ENCODE measurements at regions not wholly inside any gene's neighbourhood (a gene's known extent, or its start where the extent isn't known, plus 50 kb on each side); places are given as distances from the start of the nearest gene placed in this dataset.

DNA sequence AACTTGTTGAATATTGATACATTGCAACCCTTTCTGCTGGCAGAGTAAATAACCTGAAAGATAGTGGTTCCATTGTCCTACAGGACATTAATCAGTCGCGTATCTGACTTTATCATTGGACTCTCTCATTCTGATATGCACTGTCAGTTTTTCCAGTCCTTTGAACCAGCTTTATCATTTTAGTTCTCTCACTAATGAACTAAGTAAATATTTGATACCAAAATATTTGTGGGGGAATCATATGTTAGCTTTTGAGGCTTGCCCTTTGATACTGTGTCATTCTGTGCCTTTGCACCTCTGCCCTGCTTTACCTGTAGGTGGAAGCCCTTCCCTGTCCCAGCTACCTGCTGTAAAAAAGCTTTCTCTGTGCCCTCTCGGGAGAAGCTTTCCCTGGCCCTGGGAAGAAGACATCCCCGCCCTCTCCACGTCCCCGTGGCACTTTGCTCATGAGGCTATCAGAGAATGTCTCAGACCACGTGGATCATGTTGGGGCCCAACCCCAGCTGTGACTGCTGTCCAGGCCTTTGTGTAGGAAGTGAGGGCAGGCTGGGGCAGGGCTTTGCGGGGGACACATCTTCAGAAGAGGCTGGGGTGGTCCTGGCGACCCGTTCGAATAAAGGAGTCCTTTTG is 117.8 kb upstream of the NXT1 start:
- no peak overlapping the region for H3K4me3 Mint-ChIP-seq
- ATAC-seq: no peak
- H3K4me1 Mint-ChIP-seq: no peaks in the 10 kb centered on the region
- H3K27ac Mint-ChIP-seq: no peak overlapping the region
- no peaks in the 10 kb centered on the region for H3K36me3 Mint-ChIP-seq
- peaks cover 11% of the 10 kb centered on the region for H3K9me3 Mint-ChIP-seq
- DNase-seq (ENCODE audit: low spot score in 2 of 2): peak in 1 of 2 donors; percentile 17

DNA sequence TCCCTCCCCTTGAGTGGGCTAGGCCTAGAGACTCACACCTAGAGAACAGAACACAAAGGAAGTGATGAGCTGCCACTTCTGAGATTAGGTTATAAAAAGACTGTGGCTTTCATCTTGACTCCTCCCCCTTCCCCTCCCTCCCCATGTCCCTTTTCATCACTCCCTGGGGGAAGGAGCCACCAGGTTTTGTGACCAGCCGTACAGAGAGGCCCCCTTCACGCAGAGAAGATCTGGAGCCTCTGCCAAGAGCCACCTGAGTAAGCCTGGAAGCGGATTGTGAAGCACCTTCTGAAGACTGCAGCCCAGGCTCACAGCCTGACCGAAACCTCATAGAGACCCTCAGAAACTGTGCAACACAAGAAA is 118.4 kb upstream of the NXT1 start:
- Mint-ChIP-seq H3K4me1 (no peaks in the 10 kb centered on the region), H3K4me3 (no peak overlapping the region), H3K9me3 (peaks cover 11% of the 10 kb centered on the region), H3K36me3 (no peaks in the 10 kb centered on the region), H3K27ac (no peak overlapping the region)
- ATAC-seq (no peak), DNase-seq (ENCODE audit: low spot score in 2 of 2) (peak in 1 of 2 donors; percentile 28)

DNA sequence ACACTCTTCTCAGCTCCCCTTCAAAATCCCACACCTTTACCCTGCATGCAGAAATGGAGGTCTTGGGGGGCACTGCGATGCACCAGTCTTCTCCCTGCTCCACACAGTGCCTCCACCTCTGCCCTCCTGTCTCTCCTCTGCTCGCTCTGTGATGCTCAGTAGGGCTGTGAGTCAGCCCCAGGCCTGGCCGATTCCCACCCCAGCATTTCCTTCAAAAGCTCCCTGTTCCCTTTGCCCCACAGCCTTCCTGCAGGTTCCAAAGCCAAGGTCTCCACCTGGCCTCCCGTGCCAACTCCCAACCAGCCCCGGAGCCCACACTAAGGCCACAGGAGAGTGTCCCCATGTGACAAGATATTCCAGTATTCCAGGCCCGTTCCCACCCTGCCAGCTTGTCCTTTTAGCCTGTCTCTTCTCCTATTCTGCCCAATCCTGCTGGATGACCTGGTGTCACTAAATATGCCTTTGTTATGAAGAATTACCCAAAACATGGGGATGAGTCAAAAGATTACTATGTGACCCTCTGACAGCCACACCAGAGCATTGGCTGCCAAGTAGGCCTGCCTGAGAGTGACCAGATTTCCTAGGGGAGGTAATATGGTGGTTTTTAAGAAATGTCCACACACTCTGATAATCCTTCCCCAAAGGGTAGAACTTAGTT is 118.9 kb upstream of the NXT1 start:
- DNase-seq (ENCODE audit: low spot score in 2 of 2) (no peak), ATAC-seq (no peak)
- Mint-ChIP-seq H3K9me3 (peaks cover 11% of the 10 kb centered on the region), H3K4me1 (no peaks in the 10 kb centered on the region), H3K36me3 (no peaks in the 10 kb centered on the region), H3K4me3 (no peak overlapping the region), H3K27ac (no peak overlapping the region)

DNA sequence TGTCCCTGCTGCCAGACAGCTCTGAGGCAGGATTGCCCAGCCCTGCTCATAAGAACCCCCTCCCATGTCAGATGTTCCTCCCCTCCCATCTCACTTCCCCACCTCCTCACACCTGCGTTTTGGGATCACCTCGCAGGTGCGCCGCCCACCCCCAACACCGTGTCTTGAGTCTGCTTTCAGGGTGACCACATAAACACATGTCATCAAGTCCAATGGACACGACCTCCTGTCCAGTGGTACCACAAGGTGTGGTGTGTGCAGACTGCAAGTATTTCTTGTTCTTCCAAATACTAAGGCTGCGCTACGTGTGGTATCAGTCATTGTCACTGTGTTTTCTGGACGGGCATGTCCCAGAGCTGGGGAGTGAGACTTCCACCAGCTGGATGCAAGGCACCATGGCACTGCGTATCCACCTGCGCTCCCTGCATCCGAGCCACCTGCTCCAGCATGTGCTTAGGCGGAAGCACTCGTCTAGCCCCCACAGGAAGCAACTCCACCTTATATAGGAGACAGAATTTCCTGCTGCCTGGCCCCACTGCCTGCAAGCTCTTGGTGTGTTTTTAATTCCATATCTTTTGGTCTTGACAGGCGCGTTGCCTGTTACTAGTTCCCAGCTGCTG is 119.7 kb upstream of the NXT1 start:
- Mint-ChIP-seq H3K27ac (no peak overlapping the region), H3K4me1 (no peaks in the 10 kb centered on the region), H3K9me3 (peaks cover 11% of the 10 kb centered on the region), H3K36me3 (no peaks in the 10 kb centered on the region), H3K4me3 (no peak overlapping the region)
- ATAC-seq (no peak), DNase-seq (ENCODE audit: low spot score in 2 of 2) (peak in 1 of 2 donors; percentile 29)

DNA sequence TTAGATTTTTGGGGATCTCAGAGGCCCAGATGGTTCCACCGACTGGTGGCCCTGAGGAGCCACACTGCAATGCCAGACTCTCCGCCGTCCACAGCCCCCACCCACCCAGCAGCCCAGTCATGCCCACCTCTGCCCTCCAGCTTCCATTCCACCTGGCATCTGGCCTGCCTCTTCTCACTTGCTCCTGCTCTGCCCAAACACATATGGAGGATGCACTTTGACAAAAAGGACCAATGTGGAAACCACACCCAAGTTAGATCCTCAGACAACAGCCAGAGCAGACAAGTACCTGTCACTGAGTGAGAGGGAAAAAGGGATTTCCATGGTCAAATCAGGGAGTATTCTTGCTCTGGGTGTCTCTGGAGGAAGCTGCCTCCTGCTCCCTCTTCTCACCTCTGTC is 120.6 kb upstream of the NXT1 start:
- Mint-ChIP-seq H3K9me3 (peaks cover 8% of the 10 kb centered on the region), H3K4me3 (no peak overlapping the region), H3K36me3 (no peaks in the 10 kb centered on the region), H3K4me1 (no peaks in the 10 kb centered on the region), H3K27ac (no peak overlapping the region)
- peak in 1 of 2 donors; percentile 22 for DNase-seq (ENCODE audit: low spot score in 2 of 2)
- no peak for ATAC-seq

DNA sequence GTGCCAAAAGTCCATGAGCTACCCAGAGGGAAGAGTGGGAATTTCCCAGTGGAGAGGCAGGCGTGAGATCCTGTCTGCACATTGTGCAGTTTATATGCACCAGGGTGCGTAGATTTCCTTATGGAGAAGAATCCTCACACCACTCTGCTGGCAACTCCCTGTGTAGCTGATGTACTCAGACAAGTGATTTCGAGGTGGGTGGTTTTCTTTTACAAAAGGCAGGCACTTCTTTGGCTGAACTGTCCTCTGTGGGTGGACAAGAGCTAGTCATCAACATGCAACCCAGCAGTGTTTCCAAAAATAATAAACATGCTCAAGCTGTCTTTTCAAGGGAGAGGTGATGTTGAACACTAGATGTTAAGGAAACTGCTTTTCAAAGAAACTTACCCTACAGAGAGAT is 121.7 kb upstream of the NXT1 start:
- H3K36me3 Mint-ChIP-seq: no peaks in the 10 kb centered on the region
- no peak overlapping the region for H3K4me3 Mint-ChIP-seq
- DNase-seq (ENCODE audit: low spot score in 2 of 2) (peak in 1 of 2 donors; percentile 17), ATAC-seq (no peak)
- no peaks in the 10 kb centered on the region for H3K4me1 Mint-ChIP-seq
- peaks cover 8% of the 10 kb centered on the region for H3K9me3 Mint-ChIP-seq
- H3K27ac Mint-ChIP-seq: no peak overlapping the region

DNA sequence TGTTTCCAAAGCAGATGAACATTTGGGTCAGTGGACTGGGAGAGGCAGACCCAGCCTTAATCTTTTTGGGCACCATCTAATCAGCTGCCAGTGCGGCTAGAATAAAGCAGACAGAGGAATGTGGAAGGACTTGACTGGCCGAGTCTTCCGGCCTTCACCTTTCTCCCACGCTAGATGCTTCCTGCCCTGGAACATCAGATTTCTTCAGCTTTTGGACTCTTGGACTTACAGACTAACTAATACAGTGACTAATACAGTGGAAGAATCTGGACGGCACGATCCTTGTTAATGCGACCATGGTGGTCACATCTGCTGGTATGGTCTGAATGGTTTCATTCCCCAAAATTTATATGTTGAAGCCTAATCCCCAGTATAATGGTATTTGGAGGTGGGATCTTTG is 122.6 kb upstream of the NXT1 start:
- H3K4me1 Mint-ChIP-seq: no peaks in the 10 kb centered on the region
- H3K27ac Mint-ChIP-seq: no peak overlapping the region
- H3K36me3 Mint-ChIP-seq: no peaks in the 10 kb centered on the region
- DNase-seq (ENCODE audit: low spot score in 2 of 2) (peak in 1 of 2 donors; percentile 13), ATAC-seq (no peak)
- peaks cover 9% of the 10 kb centered on the region for H3K9me3 Mint-ChIP-seq
- no peak overlapping the region for H3K4me3 Mint-ChIP-seq

DNA sequence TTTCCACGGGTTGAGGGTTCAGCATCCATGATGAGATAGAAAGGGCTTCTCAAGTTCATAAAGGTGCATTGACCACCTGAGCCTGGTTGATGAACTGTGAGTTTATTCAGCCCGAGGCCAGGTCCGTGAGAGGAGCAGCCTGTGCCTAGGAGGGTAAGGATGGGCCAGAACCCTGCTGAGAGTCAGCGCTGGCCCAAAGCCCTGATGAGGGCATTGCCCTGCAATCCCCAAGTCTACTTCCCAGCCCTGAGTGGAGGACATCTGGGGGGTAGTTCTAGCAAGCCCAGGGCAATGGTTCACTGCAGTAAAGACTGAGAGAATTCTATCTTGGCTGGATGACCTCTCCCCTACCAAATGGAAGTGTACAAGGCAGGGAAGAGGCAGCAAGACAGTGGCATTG is 123.3 kb upstream of the NXT1 start:
- ATAC-seq: no peak
- Mint-ChIP-seq H3K27ac (no peak overlapping the region), H3K4me1 (no peaks in the 10 kb centered on the region), H3K9me3 (peaks cover 9% of the 10 kb centered on the region), H3K36me3 (no peaks in the 10 kb centered on the region), H3K4me3 (no peak overlapping the region)
- peak in 1 of 2 donors; percentile 30 for DNase-seq (ENCODE audit: low spot score in 2 of 2)

DNA sequence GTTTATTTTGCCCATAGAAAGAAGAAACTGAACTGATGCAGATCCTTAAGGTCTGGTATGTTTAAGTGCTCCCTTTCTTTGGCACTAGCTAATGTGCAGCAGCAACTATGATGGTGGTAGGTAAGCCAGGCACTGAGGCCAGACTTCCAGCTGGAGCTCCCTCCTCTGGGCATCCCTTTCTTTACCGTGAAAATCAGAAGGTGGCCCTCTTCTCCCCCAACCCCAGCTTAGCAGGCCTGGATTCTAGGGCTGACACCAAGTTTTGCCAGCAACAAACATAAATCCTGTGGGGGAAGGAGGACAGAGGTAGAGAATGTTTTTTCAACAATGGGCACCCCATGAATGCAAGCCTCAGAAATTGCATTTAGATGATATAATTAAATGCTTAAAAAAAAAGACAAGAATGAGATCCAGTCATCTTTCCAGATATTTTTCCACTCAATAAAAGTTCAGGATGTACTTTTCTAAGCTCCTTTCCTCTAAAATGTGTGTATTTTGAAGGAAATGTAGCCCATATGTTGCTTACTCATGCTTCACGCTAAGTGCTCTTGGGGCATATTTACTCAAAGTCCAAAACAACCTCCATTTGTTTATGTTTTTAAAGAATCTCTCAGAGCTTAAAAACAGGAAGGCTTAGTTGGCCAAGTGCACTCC is 123.9 kb upstream of the NXT1 start:
- Mint-ChIP-seq H3K4me3 (no peak overlapping the region), H3K27ac (no peak overlapping the region), H3K36me3 (no peaks in the 10 kb centered on the region), H3K9me3 (peaks cover 10% of the 10 kb centered on the region), H3K4me1 (no peaks in the 10 kb centered on the region)
- DNase-seq (ENCODE audit: low spot score in 2 of 2) (peak in 1 of 2 donors; percentile 8), ATAC-seq (no peak)

DNA sequence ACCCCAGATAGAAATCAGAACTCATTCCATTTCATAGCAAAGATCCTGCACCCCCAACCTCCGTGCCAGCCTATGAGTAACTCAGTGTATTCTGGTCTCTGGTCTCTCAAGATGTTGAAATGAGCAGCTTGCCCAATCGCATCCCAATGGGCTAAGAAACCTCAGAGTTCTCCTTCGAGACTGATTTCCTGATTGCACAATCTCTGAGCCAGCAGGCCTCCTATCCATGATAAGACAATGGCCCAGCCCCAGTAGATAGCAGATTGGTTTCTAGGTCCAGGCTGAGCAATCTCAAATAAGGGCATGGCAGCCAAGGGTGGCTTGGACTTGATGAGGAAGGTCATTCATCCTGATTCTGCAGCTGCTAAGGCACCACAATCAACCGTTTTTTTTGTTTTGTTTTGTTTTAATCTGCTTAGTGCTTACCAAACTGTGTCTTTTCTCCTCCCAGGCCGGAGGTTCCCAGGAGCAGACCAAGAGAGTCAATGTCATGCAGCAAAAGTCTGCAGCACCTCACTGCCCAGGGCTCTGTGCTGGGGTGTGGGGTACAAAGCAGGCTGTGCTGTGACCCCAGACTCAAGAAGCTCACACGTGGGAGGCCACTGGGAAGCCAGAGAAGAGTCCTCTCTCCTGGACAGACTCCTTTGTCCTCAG is 125.1 kb upstream of the NXT1 start:
- no peak overlapping the region for H3K4me3 Mint-ChIP-seq
- DNase-seq (ENCODE audit: low spot score in 2 of 2) (peak in 1 of 2 donors; percentile 22), ATAC-seq (no peak)
- H3K4me1 Mint-ChIP-seq: no peaks in the 10 kb centered on the region
- no peak overlapping the region for H3K27ac Mint-ChIP-seq
- no peaks in the 10 kb centered on the region for H3K36me3 Mint-ChIP-seq
- peaks cover 14% of the 10 kb centered on the region for H3K9me3 Mint-ChIP-seq

DNA sequence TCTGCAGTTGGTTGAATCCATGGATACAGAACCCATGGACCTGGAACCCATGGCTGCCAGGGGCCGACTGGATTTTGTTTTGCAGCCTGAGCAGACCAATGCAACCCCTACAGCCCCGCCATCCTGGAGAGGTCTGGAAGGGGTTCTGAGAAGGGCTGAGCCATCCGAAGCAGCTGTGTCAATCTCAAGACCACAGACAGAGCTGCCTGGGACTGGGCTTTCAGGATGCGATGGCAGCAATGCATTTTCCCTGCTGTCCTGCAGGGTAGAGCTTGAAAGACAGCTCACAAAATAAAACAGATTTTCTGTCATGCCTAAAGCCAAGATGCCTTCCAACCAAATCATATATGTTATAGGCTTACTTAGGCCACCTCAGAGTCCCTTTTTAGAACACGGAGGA is 125.8 kb upstream of the NXT1 start:
- no peak for ATAC-seq

DNA sequence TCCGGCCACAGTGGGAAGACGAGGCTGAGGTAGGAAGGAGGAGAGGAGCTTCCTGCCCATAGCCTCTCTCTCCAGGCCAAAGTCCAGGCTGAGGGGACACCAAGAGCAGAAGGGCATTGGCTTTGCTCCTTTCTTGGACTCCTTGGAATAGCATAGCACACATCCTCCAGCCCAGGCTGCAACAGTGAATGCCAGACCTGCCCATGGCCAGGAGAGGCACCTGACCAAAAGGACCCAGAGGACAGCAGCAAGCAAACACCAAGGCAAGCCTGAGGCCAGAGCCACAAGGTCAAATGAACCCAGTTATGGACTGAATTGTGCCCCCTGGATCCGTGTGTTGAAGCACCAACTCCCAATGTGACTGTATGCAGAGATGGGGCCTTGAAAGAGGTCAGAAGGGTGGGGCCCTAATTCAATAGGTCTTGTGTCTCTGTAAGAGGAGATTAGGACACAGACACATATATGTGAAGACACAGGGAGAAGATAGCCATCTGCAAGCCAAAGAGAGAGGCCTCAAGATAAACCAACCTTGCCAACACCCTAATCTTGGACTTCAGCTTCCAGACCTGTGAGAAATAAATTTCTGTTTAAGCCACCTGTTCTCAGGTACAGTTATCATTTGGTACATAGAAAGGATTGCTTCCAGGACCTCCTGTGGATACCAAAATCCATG is 126.5 kb upstream of the NXT1 start:
- ATAC-seq: no peak
- H3K9me3 Mint-ChIP-seq: peaks cover 16% of the 10 kb centered on the region
- peak in 1 of 2 donors; percentile 15 for DNase-seq (ENCODE audit: low spot score in 2 of 2)
- no peak overlapping the region for H3K4me3 Mint-ChIP-seq
- no peak overlapping the region for H3K27ac Mint-ChIP-seq
- H3K36me3 Mint-ChIP-seq: no peaks in the 10 kb centered on the region
- no peaks in the 10 kb centered on the region for H3K4me1 Mint-ChIP-seq

More for the DNA sequence above, 125.8 kb upstream of the NXT1 start:
- no peak overlapping the region for H3K4me3 Mint-ChIP-seq
- no peaks in the 10 kb centered on the region for H3K4me1 Mint-ChIP-seq
- peak in 1 of 2 donors; percentile 3 for DNase-seq (ENCODE audit: low spot score in 2 of 2)
- H3K9me3 Mint-ChIP-seq: peaks cover 16% of the 10 kb centered on the region
- H3K27ac Mint-ChIP-seq: no peak overlapping the region
- H3K36me3 Mint-ChIP-seq: no peaks in the 10 kb centered on the region

DNA sequence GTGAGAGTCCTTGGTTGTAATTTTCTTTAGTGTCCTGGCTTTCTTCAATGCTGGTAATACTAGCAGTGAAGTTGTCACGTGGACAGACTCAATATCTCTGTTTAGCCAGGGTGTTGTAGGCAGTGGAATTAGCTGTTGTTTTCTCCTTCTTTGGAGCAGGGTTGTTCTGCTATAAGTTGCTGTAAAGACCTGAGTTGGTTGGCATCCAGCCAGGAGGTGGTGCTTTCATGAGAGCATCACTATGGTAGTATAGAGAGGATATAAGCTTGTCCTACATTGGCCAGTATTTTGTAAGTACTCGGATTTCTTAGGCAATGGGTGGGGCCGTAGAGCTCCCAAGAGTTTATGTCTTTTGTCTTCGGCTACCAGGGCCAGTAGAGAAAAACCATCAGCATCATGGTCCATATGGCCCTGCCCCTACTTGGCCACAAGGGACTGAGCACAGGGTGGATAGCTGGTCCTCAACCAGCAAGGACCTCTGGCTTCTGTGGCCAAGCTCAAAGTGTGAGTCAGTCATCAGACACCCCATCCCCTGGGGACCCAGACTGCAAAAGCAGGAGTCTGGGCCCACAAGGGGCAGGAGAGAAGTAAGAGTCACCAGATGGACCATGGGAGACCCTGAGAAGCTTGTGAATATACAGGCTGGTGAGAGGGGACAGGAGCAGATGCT is 127.9 kb upstream of the NXT1 start:
- Mint-ChIP-seq H3K36me3 (no peaks in the 10 kb centered on the region), H3K4me1 (no peaks in the 10 kb centered on the region), H3K27ac (no peak overlapping the region), H3K4me3 (no peak overlapping the region), H3K9me3 (peaks cover 20% of the 10 kb centered on the region)
- peak in 1 of 2 donors; percentile 8 for DNase-seq (ENCODE audit: low spot score in 2 of 2)
- no peak for ATAC-seq

DNA sequence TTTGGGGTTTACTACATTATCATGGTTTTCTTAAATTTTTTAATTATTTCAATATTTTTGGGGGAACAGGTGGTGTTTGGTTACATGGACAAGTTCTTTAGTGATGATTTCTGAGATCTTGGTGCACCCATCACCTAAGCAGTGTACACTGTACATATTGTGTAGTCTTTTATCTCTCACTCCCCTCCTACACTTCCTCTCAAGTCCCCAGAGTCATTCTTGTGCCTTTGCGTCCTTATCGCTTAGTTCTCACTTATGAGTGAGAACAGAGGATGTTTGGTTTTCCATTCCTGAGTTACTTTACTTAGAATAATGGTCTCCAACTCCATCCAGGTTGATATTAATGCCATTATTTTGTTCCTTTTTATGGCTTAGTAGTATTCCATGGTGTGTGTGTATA is 130.9 kb upstream of the CD93 start:
- Mint-ChIP-seq H3K27ac (no peak overlapping the region), H3K4me3 (no peak overlapping the region), H3K36me3 (no peaks in the 10 kb centered on the region), H3K4me1 (no peaks in the 10 kb centered on the region), H3K9me3 (peaks cover 16% of the 10 kb centered on the region)
- DNase-seq (ENCODE audit: low spot score in 2 of 2) (no peak), ATAC-seq (no peak)
